HCT116 (cell line): ENCODE measurements at regions not wholly inside any gene's neighbourhood (a gene's known extent, or its start where the extent isn't known, plus 50 kb on each side); places are given as distances from the start of the nearest gene placed in this dataset.

Source experiments
- ATAC-seq: fragments of 200-7000 bp; cut with Tn5 transposase; 2 replicates; pipeline ENCODE4 v1.9.1; 2020; ENCODE audit warnings: mild to moderate bottlenecking, moderate library complexity
- BruUV-seq: library from RNA; stranded (reverse); fragments of 400-500 nt; replicated peaks from 2 replicates; lab custom pipeline; 2021; lab: Mats Ljungman, UMichigan
- CTCF ChIA-PET: fragments of 300-600 bp; sonication (Branson Sonifier 250); formaldehyde crosslinking; loops from one replicate; lab custom pipeline; 2021; ENCODE audit warnings: antibody characterized with exemption; lab: Charles Lee
- POLR2A ChIA-PET: fragments of 300-600, 350-600 bp; sonication (Branson Sonifier 250); formaldehyde crosslinking; loops from one replicate; lab custom pipeline; 2021; ENCODE audit warnings: antibody characterized with exemption; lab: Charles Lee
- RAD21 ChIA-PET, 2 experiments: fragments of 300-600 bp; sonication (Branson Sonifier 250); formaldehyde crosslinking; loops; one replicate each; lab custom pipeline; 2023; ENCODE audit warnings: low total read pairs in 2 of 2; ENCODE audit not compliant: uncharacterized antibody in 2 of 2, unreplicated experiment in 2 of 2, low non-redundant PET in 1 of 2; lab: Charles Lee
- DNase-seq: peaks from one replicate; pipeline ENCODE4 v3.0.0-alpha.2; 2010; ENCODE audit warnings: low read depth, low spot score
- H2AFZ ChIP-seq: fragments of 200-600 bp; shearing (Covaris generic), sonication (generic); 2 replicates; pipeline ENCODE4 v1.6.1; 2017; ENCODE audit warnings: low read depth, mixed run types, mixed read lengths, antibody characterized with exemption, low read length; ENCODE audit not compliant: poor library complexity, severe bottlenecking
- H3K27ac ChIP-seq: 2 replicates; pipeline ENCODE4 v1.5.1; 2012; ENCODE audit warnings: low read depth, low read length
- H3K27me3 ChIP-seq: fragments of 200-600 bp; sonication (generic); 2 replicates; pipeline ENCODE4 v1.6.1; 2016; ENCODE audit warnings: mixed run types, low read length, mixed read lengths; ENCODE audit not compliant: insufficient read depth
- H3K36me3 ChIP-seq, 2 experiments: fragments of 200-500 bp in 1 of 2; fragments of 200-600 bp in 1 of 2; sonication (Bioruptor generic) in 1 of 2; sonication (generic) in 1 of 2; 2 replicates each; pipeline versions ENCODE4 v1.5.1 to v1.6.1; 2014 to 2016; ENCODE audit warnings: low read length in 2 of 2, inconsistent platforms in 1 of 2, mixed read lengths in 1 of 2, mixed run types in 1 of 2; ENCODE audit not compliant: insufficient read depth in 2 of 2, control insufficient read depth in 1 of 2
- H3K4me1 ChIP-seq, 2 experiments: fragments of 200-600 bp in 1 of 2; sonication (generic) in 1 of 2; 2 replicates each; pipeline versions ENCODE4 v1.5.1 to v1.6.1; 2012 to 2017; ENCODE audit warnings: low read length in 2 of 2, inconsistent platforms in 1 of 2, mild to moderate bottlenecking in 1 of 2, mixed read lengths in 1 of 2, mixed run types in 1 of 2, moderate library complexity in 1 of 2; ENCODE audit not compliant: insufficient read depth in 2 of 2, control insufficient read depth in 1 of 2
- H3K4me2 ChIP-seq: fragments of 200-600 bp; sonication (generic); 2 replicates; pipeline ENCODE4 v1.6.1; 2017; ENCODE audit warnings: mixed run types, low read length, mixed read lengths
- H3K4me3 ChIP-seq, 2 experiments: fragments of 200-600 bp in 1 of 2; sonication (generic) in 1 of 2; replicated peaks in 1 of 2; 2 replicates each; pipeline ENCODE4 v1.5.1; 2011 to 2016; ENCODE audit warnings: low read length in 2 of 2, control low read depth in 1 of 2, low read depth in 1 of 2, mild to moderate bottlenecking in 1 of 2, mixed read lengths in 1 of 2, mixed run types in 1 of 2
- H3K79me2 ChIP-seq: fragments of 200-600 bp; sonication (generic); 2 replicates; pipeline ENCODE4 v1.6.1; 2017; ENCODE audit warnings: mild to moderate bottlenecking, mixed run types, low read length, moderate library complexity, mixed read lengths; ENCODE audit not compliant: insufficient read depth
- H3K9ac ChIP-seq: fragments of 200-600 bp; sonication (generic); 2 replicates; pipeline ENCODE4 v1.6.1; 2016; ENCODE audit warnings: low read length, mixed read lengths
- H3K9me2 ChIP-seq: fragments of 200-600 bp; sonication (generic), shearing (Covaris generic); 2 replicates; pipeline ENCODE4 v1.6.1; 2017; ENCODE audit warnings: mixed run types, mild to moderate bottlenecking, moderate library complexity; ENCODE audit not compliant: insufficient read depth
- H3K9me3 ChIP-seq, 2 experiments: fragments of 200-500 bp in 1 of 2; fragments of 200-600 bp in 1 of 2; sonication (Bioruptor generic) in 1 of 2; sonication (generic) in 1 of 2; 2 replicates each; pipeline ENCODE4 v1.6.1; 2014 to 2017; ENCODE audit warnings: low read length in 2 of 2, mixed read lengths in 2 of 2, inconsistent platforms in 1 of 2, low read depth in 1 of 2, mild to moderate bottlenecking in 1 of 2, mixed run types in 1 of 2, moderate library complexity in 1 of 2; ENCODE audit not compliant: control insufficient read depth in 1 of 2, insufficient read depth in 1 of 2
- H4K20me1 ChIP-seq: fragments of 200-600 bp; sonication (generic), shearing (Covaris generic); 2 replicates; pipeline ENCODE4 v1.6.1; 2017; ENCODE audit warnings: mixed run types, mild to moderate bottlenecking, moderate library complexity; ENCODE audit not compliant: insufficient read depth
- ATF3 ChIP-seq: IDR thresholded peaks from 2 replicates; pipeline ENCODE4 v1.6.1; 2012
- CBX3 ChIP-seq: IDR thresholded peaks from 2 replicates; pipeline ENCODE4 v1.6.1; 2012; ENCODE audit warnings: low read depth
- EGR1 ChIP-seq: IDR thresholded peaks from 2 replicates; pipeline ENCODE4 v1.6.1; 2012; ENCODE audit warnings: low read depth
- ELF1 ChIP-seq: IDR thresholded peaks from 2 replicates; pipeline ENCODE4 v1.6.1; 2012; ENCODE audit warnings: low read depth, borderline replicate concordance
- JUND ChIP-seq: IDR thresholded peaks from 2 replicates; pipeline ENCODE4 v1.6.1; 2012
- POLR2AphosphoS5 ChIP-seq: IDR thresholded peaks from 2 replicates; pipeline ENCODE4 v1.6.1; 2011; ENCODE audit warnings: mild to moderate bottlenecking, low read depth, low read length, moderate library complexity
- RAD21 ChIP-seq: IDR thresholded peaks from 2 replicates; pipeline ENCODE4 v1.6.1; 2012; ENCODE audit warnings: low read depth, mild to moderate bottlenecking
- REST ChIP-seq: IDR thresholded peaks from 2 replicates; pipeline ENCODE4 v1.6.1; 2012; ENCODE audit warnings: low read depth
- SIN3A ChIP-seq: IDR thresholded peaks from 2 replicates; pipeline ENCODE4 v1.6.1; 2012; ENCODE audit warnings: low read depth
- SP1 ChIP-seq: IDR thresholded peaks from 2 replicates; pipeline ENCODE4 v1.6.1; 2012; ENCODE audit warnings: low read depth
- SRF ChIP-seq: IDR thresholded peaks from 2 replicates; pipeline ENCODE4 v1.6.1; 2012; ENCODE audit warnings: low read depth
- TCF7L2 ChIP-seq: IDR thresholded peaks from 2 replicates; pipeline ENCODE4 v1.7.0; 2011; ENCODE audit warnings: borderline replicate concordance, inconsistent platforms; ENCODE audit not compliant: insufficient read depth, insufficient read length; ENCODE audit errors: extremely low read depth
- ZBTB33 ChIP-seq: IDR thresholded peaks from 2 replicates; pipeline ENCODE4 v1.6.1; 2011; ENCODE audit warnings: mild to moderate bottlenecking, low read length, moderate library complexity; ENCODE audit not compliant: insufficient replicate concordance; ENCODE audit errors: extremely low read depth
- intact Hi-C: fragments of 100-400 bp; cut with micrococcal nuclease; formaldehyde crosslinking; loops from 2 replicates; pipeline ENCODE4 v1.10.0; 2022

- no peak for TF ChIP-seq SP1
- TF ChIP-seq POLR2AphosphoS5 = no peak
- TF ChIP-seq ELF1 = no peak
- TF ChIP-seq CBX3 = no peak
- no peak for TF ChIP-seq SIN3A
- no peak for TF ChIP-seq REST
- TF ChIP-seq SRF = no peak
- no peak for TF ChIP-seq EGR1
- TF ChIP-seq JUND = no peak
- no peak for TF ChIP-seq RAD21
- TF ChIP-seq ZBTB33 = no peak
- TF ChIP-seq TCF7L2 = no peak
- TF ChIP-seq ATF3 = no peak
- H4K20me1 ChIP-seq = no peaks in the 10 kb centered on the region
- no peaks in the 10 kb centered on the region for H3K9me3 ChIP-seq
- no peak overlapping the region for H2AFZ ChIP-seq
- intact Hi-C loops = loop anchor here (10.0 kb wide), 1 partner anchor 856 kb away; no protein-coding TSS in a partner anchor
- DNase-seq (no peak), ATAC-seq (no peak)
- H3K9ac ChIP-seq = no peak overlapping the region
- no peak overlapping the region for H3K4me3 ChIP-seq
- no peaks in the 10 kb centered on the region for H3K36me3 ChIP-seq
- CTCF ChIA-PET = no interaction called here
- POLR2A ChIA-PET = no interaction called here
- H3K4me2 ChIP-seq = no peak overlapping the region
- peaks cover 10% of the 10 kb centered on the region; the same call in 1 of the 2 replicates for H3K9me2 ChIP-seq
- H3K4me1 ChIP-seq = no peaks in the 10 kb centered on the region
- H3K79me2 ChIP-seq = no peaks in the 10 kb centered on the region
- H3K27ac ChIP-seq = no peak overlapping the region
- H3K27me3 ChIP-seq = no peaks in the 10 kb centered on the region
- RAD21 ChIA-PET = no interaction called here
- BruUV-seq = no TSS peak
Measured at GRCh38 chr7:16061011-16061410, 360.3 kb downstream of the CRPPA start.
